ENCODE measurements at regions not wholly inside any gene's neighbourhood (a gene's known extent, or its start where the extent isn't known, plus 50 kb on each side); places are given as distances from the start of the nearest gene placed in this dataset.

- DNase-seq, result no peak
Measured at GRCh38 chr1:25036117-25036546, 106.1 kb upstream of the RUNX3 start.

- no peak for DNase-seq
Measured at GRCh38 chr1:25035523-25036116, 105.5 kb upstream of the RUNX3 start.

GRCh38 chr1:25034736-25035522 is 104.9 kb upstream of the RUNX3 start:
- DNase-seq, result no peak

GRCh38 chr1:25033828-25034705 is 104.0 kb upstream of the RUNX3 start:
- no peak for DNase-seq

- DNase-seq, result no peak
Measured at GRCh38 chr1:25033030-25033827, 103.2 kb upstream of the RUNX3 start.

- DNase-seq, result no peak
Measured at GRCh38 chr1:25031966-25032667, 102.0 kb upstream of the RUNX3 start.

GRCh38 chr1:25031601-25031965 is 101.5 kb upstream of the RUNX3 start:
- no peak for DNase-seq

GRCh38 chr1:25030674-25031589 is 100.9 kb upstream of the RUNX3 start:
- DNase-seq, result no peak

GRCh38 chr1:25030012-25030411 is 99.9 kb upstream of the RUNX3 start:
- DNase-seq, result no peak

- DNase-seq, result no peak
Measured at GRCh38 chr1:25028907-25029599, 99.0 kb upstream of the RUNX3 start.

GRCh38 chr1:25028587-25028906 is 98.5 kb upstream of the RUNX3 start:
- DNase-seq, result no peak

GRCh38 chr1:25027822-25028586 is 97.9 kb upstream of the RUNX3 start:
- DNase-seq, result no peak

- no peak for DNase-seq
Measured at GRCh38 chr1:25026730-25027450, 96.8 kb upstream of the RUNX3 start.

GRCh38 chr1:25026304-25026703 is 96.2 kb upstream of the RUNX3 start:
- DNase-seq, result no peak

- DNase-seq, result no peak
Measured at GRCh38 chr1:25024615-25025350, 94.7 kb upstream of the RUNX3 start.

- DNase-seq, result no peak
Measured at GRCh38 chr1:25023826-25024225, 93.8 kb upstream of the RUNX3 start.

GRCh38 chr1:25023190-25023578 is 93.1 kb upstream of the RUNX3 start:
- DNase-seq, result no peak
